ENCODE measurements at regions not wholly inside any gene's neighbourhood (a gene's known extent, or its start where the extent isn't known, plus 50 kb on each side); places are given as distances from the start of the nearest gene placed in this dataset.

- TF ChIP-seq, protein P1, sequence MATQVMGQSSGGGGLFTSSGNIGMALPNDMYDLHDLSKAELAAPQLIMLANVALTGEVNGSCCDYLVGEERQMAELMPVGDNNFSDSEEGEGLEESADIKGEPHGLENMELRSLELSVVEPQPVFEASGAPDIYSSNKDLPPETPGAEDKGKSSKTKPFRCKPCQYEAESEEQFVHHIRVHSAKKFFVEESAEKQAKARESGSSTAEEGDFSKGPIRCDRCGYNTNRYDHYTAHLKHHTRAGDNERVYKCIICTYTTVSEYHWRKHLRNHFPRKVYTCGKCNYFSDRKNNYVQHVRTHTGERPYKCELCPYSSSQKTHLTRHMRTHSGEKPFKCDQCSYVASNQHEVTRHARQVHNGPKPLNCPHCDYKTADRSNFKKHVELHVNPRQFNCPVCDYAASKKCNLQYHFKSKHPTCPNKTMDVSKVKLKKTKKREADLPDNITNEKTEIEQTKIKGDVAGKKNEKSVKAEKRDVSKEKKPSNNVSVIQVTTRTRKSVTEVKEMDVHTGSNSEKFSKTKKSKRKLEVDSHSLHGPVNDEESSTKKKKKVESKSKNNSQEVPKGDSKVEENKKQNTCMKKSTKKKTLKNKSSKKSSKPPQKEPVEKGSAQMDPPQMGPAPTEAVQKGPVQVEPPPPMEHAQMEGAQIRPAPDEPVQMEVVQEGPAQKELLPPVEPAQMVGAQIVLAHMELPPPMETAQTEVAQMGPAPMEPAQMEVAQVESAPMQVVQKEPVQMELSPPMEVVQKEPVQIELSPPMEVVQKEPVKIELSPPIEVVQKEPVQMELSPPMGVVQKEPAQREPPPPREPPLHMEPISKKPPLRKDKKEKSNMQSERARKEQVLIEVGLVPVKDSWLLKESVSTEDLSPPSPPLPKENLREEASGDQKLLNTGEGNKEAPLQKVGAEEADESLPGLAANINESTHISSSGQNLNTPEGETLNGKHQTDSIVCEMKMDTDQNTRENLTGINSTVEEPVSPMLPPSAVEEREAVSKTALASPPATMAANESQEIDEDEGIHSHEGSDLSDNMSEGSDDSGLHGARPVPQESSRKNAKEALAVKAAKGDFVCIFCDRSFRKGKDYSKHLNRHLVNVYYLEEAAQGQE (IDR thresholded peaks at IDR 0.05), result no peak
- no peak for TF ChIP-seq FOXA1 (IDR thresholded peaks at IDR 0.05)
These were observed 59.1 kb upstream of the BICD1 start (continued) for GRCh38 chr12:32047357-32048212.

- TF ChIP-seq NR2F2 (IDR thresholded peaks at IDR 0.05) (no peak), SP1 (IDR thresholded peaks at IDR 0.05) (no peak), HNF4A (conservative IDR thresholded peaks at IDR 0.05) (no peak), JUND (IDR thresholded peaks at IDR 0.05) (no peak), FOXA1 (IDR thresholded peaks at IDR 0.05) (no peak), CTCF (IDR thresholded peaks at IDR 0.05; ENCODE audit: low read depth, low read length, missing input control) (no peak)
- TF ChIP-seq, protein P1 (IDR thresholded peaks at IDR 0.05), result no peak
- TF ChIP-seq, protein P2, sequence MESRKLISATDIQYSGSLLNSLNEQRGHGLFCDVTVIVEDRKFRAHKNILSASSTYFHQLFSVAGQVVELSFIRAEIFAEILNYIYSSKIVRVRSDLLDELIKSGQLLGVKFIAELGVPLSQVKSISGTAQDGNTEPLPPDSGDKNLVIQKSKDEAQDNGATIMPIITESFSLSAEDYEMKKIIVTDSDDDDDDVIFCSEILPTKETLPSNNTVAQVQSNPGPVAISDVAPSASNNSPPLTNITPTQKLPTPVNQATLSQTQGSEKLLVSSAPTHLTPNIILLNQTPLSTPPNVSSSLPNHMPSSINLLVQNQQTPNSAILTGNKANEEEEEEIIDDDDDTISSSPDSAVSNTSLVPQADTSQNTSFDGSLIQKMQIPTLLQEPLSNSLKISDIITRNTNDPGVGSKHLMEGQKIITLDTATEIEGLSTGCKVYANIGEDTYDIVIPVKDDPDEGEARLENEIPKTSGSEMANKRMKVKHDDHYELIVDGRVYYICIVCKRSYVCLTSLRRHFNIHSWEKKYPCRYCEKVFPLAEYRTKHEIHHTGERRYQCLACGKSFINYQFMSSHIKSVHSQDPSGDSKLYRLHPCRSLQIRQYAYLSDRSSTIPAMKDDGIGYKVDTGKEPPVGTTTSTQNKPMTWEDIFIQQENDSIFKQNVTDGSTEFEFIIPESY (IDR thresholded peaks at IDR 0.05), result no peak
- Histone ChIP-seq H3K4me1 (ENCODE audit: control insufficient read depth in 4 of 4, insufficient read depth in 4 of 4, low read length in 3 of 4) (no peaks in the 10 kb centered on the region), H3K27ac (ENCODE audit: low read depth in 1 of 2, low read length in 2 of 2) (no peak overlapping the region), H3K9ac (ENCODE audit: low read depth in 1 of 2, low read length in 2 of 2) (no peak overlapping the region), H3K9me3 (ENCODE audit: control insufficient read depth in 4 of 4, low read length in 3 of 4) (peaks cover 3 to 7% (median 5%) of the 10 kb centered on the region in 4 donors), H3K4me3 (ENCODE audit: low read depth in 1 of 3, low read length in 3 of 3) (no peak overlapping the region), H3K27me3 (ENCODE audit: control insufficient read depth in 4 of 4, insufficient read depth in 4 of 4, low read length in 3 of 4) (no peaks in the 10 kb centered on the region), H3K36me3 (ENCODE audit: control insufficient read depth in 4 of 4, insufficient read depth in 3 of 4, low read depth in 1 of 4, low read length in 3 of 4) (no peaks in the 10 kb centered on the region)
- no peak for DNase-seq (ENCODE audit: low spot score)
- 77% methylated on average over 5 of the region's 5 CpGs for WGBS
These were observed 57.9 kb upstream of the BICD1 start for GRCh38 chr12:32048791-32049190.
